Thoracic aorta (tissue), 2 donors: ENCODE measurements at regions not wholly inside any gene's neighbourhood (a gene's known extent, or its start where the extent isn't known, plus 50 kb on each side); places are given as distances from the start of the nearest gene placed in this dataset.

Experiments
- ATAC-seq: fragments of 150-250 bp; one replicate; pipeline ENCODE4 v1.8.0; 2017; ENCODE audit warnings: low read depth; ENCODE audit not compliant: insufficient number of reproducible peaks, low FRiP score
- DNase-seq: peaks from one replicate; pipeline ENCODE4 v3.0.0-alpha.2; 2020; ENCODE audit warnings: low spot score
- H3K27ac ChIP-seq, 2 donors: fragments of 200-600 bp; sonication (generic); 1 replicate in 1 of 2; 2 replicates in 1 of 2; pipeline ENCODE4 v1.5.1; 2016; ENCODE audit warnings: mild to moderate bottlenecking in 2 of 2, moderate library complexity in 2 of 2
- H3K27me3 ChIP-seq: fragments of 200-600 bp; sonication (generic); replicated peaks from 2 replicates; pipeline ENCODE4 v1.6.0; 2016; ENCODE audit warnings: mild to moderate bottlenecking; ENCODE audit not compliant: insufficient read depth
- H3K36me3 ChIP-seq: fragments of 200-600 bp; sonication (generic); one replicate; pipeline ENCODE4 v1.5.1; 2016
- H3K4me1 ChIP-seq, 2 donors: fragments of 200-600 bp; sonication (generic); 1 replicate in 1 of 2; 2 replicates in 1 of 2; pipeline versions ENCODE4 v1.5.1 to v1.6.0; 2016; ENCODE audit warnings: low read depth in 2 of 2, mild to moderate bottlenecking in 1 of 2; ENCODE audit not compliant: control insufficient read depth in 1 of 2
- H3K4me3 ChIP-seq: fragments of 200-600 bp; sonication (generic); 2 replicates; pipeline ENCODE4 v1.5.1; 2016; ENCODE audit warnings: mild to moderate bottlenecking
- H3K9me3 ChIP-seq: fragments of 200-600 bp; sonication (generic); 2 replicates; pipeline ENCODE4 v1.5.1; 2016
- TF ChIP-seq, protein P1 (sequence below): fragments of 200-600 bp; sonication (generic); IDR thresholded peaks from one replicate; pipeline ENCODE4 v1.5.1; 2019; ENCODE audit warnings: antibody characterized with exemption

DNA sequence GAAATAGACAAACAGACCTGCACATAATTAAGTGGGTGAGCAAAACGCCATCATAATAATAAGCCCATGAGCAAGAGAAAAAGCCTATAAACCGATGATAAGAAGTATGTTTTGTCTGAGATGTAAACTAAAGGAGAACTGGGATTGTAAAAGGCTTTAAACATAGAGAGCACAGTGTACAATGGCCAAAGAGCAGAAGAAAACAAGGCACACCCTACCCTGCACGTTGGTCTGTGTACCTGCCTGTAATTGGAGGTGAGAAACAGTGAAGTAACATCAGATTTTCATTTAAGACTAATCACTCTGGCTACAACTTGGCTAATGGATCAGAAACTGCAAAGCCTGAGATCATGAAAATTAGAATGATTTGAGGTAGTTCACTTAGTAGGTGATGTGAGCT, 1094.7 kb upstream of the GYPC start:
- Histone ChIP-seq H3K27ac (no peak overlapping the region), H3K27me3 (no peaks in the 10 kb centered on the region), H3K4me3 (no peak overlapping the region), H3K36me3 (no peaks in the 10 kb centered on the region), H3K4me1 (no peaks in the 10 kb centered on the region), H3K9me3 (no peaks in the 10 kb centered on the region)
- ATAC-seq, result no peak
- TF ChIP-seq, protein P1, sequence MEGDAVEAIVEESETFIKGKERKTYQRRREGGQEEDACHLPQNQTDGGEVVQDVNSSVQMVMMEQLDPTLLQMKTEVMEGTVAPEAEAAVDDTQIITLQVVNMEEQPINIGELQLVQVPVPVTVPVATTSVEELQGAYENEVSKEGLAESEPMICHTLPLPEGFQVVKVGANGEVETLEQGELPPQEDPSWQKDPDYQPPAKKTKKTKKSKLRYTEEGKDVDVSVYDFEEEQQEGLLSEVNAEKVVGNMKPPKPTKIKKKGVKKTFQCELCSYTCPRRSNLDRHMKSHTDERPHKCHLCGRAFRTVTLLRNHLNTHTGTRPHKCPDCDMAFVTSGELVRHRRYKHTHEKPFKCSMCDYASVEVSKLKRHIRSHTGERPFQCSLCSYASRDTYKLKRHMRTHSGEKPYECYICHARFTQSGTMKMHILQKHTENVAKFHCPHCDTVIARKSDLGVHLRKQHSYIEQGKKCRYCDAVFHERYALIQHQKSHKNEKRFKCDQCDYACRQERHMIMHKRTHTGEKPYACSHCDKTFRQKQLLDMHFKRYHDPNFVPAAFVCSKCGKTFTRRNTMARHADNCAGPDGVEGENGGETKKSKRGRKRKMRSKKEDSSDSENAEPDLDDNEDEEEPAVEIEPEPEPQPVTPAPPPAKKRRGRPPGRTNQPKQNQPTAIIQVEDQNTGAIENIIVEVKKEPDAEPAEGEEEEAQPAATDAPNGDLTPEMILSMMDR, result no peak
- DNase-seq, result no peak

DNA sequence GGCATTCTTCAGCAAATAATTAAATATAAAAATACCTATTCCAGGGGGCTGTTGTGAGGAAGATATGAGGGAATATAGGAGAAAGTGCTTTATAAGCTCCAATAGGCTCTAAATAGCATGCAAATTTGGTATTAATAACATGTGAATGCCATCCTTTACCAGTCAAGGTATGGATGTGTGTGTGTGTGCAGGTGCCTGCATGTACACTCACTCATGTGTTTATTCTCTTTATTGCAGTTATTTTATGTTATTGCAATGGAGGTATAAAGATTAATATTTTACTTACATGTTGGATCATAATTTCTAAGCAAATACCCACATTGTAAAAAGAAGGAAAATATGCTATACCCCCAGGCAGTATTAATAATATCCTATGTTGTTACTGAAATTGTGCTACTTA, 1093.0 kb upstream of the GYPC start:
- Histone ChIP-seq H3K27me3 (no peaks in the 10 kb centered on the region), H3K27ac (no peak overlapping the region), H3K9me3 (no peaks in the 10 kb centered on the region), H3K36me3 (no peaks in the 10 kb centered on the region), H3K4me3 (no peak overlapping the region), H3K4me1 (no peaks in the 10 kb centered on the region)
- ATAC-seq (no peak), DNase-seq (no peak)
- TF ChIP-seq, protein P1, result no peak

DNA sequence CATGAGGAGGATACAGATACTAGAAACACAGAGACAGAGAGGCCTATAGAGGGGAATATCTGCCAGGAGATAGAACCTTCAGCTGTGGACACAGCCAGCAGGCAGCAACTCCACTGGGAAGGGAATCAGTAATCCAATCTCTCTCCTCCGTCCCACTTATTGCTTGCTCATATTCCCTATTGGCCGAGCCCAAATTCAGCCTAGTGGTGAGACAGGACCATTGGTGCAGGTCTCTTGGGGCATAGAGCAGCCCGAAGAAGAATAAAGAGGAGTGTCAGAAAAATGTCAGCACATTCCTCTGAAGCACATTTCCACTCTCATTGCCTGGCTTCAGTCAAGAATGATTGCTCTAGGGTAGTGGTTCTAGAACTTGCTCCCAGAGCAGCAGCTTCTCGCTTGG, 1091.5 kb upstream of the GYPC start:
- H3K9me3 ChIP-seq, result no peaks in the 10 kb centered on the region
- DNase-seq, result no peak
- TF ChIP-seq, protein P1, result no peak

DNA sequence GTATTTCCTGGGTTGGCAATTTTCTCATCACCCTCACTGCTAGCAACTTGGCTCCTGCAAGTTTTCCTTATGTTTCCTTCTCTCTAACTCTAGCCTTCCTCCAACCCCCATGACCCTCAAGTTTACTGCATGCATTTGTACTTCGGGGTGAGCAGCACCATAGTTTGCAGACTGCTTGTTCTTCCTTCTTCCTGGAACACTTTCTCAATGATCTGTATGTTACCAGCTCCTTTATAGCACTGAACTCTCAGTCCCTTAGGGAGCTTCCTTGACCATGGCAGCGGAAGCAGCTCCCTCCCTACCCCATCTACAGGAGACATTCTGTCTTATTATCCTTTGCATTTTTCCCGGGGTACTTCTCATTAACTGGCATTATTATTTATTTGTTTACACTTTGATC, 1089.5 kb upstream of the GYPC start:
- H3K4me1 ChIP-seq, result no peaks in the 10 kb centered on the region
- H3K27me3 ChIP-seq, result no peaks in the 10 kb centered on the region
- no peak overlapping the region for H3K27ac ChIP-seq
- H3K4me3 ChIP-seq, result no peak overlapping the region
- DNase-seq (no peak), ATAC-seq (no peak)
- H3K36me3 ChIP-seq, result no peaks in the 10 kb centered on the region
- no peaks in the 10 kb centered on the region for H3K9me3 ChIP-seq
- TF ChIP-seq, protein P1, result no peak

More for the DNA sequence above, 1091.5 kb upstream of the GYPC start:
- ATAC-seq, result no peak
- no peaks in the 10 kb centered on the region for H3K27me3 ChIP-seq
- no peaks in the 10 kb centered on the region for H3K4me1 ChIP-seq
- no peaks in the 10 kb centered on the region for H3K36me3 ChIP-seq
- no peak overlapping the region for H3K27ac ChIP-seq
- no peak overlapping the region for H3K4me3 ChIP-seq

DNA sequence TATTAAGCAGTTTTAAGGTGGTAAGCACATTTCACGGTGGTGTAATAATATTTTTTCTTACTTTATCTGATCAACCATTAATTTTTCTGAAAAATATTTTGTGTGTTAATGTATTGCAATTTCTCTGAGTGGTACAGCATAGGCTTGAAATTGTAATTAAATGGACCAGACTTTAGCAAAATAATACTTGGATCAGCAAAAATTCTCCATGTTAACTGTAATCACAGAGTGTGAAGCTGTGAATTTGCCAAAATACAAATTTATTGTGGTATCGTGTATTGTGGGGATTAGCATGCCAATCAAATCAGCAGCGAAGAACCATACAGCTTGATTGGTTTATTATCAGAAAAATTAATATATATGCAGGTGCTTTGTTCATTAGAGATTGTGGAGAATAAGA, 1088.9 kb upstream of the GYPC start:
- Histone ChIP-seq H3K27ac (no peak overlapping the region), H3K4me1 (no peaks in the 10 kb centered on the region), H3K4me3 (no peak overlapping the region), H3K27me3 (no peaks in the 10 kb centered on the region), H3K36me3 (no peaks in the 10 kb centered on the region), H3K9me3 (no peaks in the 10 kb centered on the region)
- no peak for ATAC-seq
- DNase-seq, result no peak
- TF ChIP-seq, protein P1, result no peak
